ENCODE measurements at regions not wholly inside any gene's neighbourhood (a gene's known extent, or its start where the extent isn't known, plus 50 kb on each side); places are given as distances from the start of the nearest gene placed in this dataset.

- TF ChIP-seq, protein P1, sequence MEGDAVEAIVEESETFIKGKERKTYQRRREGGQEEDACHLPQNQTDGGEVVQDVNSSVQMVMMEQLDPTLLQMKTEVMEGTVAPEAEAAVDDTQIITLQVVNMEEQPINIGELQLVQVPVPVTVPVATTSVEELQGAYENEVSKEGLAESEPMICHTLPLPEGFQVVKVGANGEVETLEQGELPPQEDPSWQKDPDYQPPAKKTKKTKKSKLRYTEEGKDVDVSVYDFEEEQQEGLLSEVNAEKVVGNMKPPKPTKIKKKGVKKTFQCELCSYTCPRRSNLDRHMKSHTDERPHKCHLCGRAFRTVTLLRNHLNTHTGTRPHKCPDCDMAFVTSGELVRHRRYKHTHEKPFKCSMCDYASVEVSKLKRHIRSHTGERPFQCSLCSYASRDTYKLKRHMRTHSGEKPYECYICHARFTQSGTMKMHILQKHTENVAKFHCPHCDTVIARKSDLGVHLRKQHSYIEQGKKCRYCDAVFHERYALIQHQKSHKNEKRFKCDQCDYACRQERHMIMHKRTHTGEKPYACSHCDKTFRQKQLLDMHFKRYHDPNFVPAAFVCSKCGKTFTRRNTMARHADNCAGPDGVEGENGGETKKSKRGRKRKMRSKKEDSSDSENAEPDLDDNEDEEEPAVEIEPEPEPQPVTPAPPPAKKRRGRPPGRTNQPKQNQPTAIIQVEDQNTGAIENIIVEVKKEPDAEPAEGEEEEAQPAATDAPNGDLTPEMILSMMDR (IDR thresholded peaks at IDR 0.05; ENCODE audit: low read length) = no peak
- no peak for TF ChIP-seq EZH2 (IDR thresholded peaks at IDR 0.05; ENCODE audit: borderline replicate concordance, low read length)
These were observed 216.6 kb downstream of the SH3BP4 start for GRCh38 chr2:235168174-235168979.
